HCT116 (cell line): ENCODE measurements at regions not wholly inside any gene's neighbourhood (a gene's known extent, or its start where the extent isn't known, plus 50 kb on each side); places are given as distances from the start of the nearest gene placed in this dataset.

ENCODE experiments used
- ATAC-seq: fragments of 200-7000 bp; cut with Tn5 transposase; 2 replicates; pipeline ENCODE4 v1.9.1; 2020; ENCODE audit warnings: mild to moderate bottlenecking, moderate library complexity
- BruUV-seq: library from RNA; stranded (reverse); fragments of 400-500 nt; replicated peaks from 2 replicates; lab custom pipeline; 2021; lab: Mats Ljungman, UMichigan
- CTCF ChIA-PET: fragments of 300-600 bp; sonication (Branson Sonifier 250); formaldehyde crosslinking; loops from one replicate; lab custom pipeline; 2021; ENCODE audit warnings: antibody characterized with exemption; lab: Charles Lee
- POLR2A ChIA-PET: fragments of 300-600, 350-600 bp; sonication (Branson Sonifier 250); formaldehyde crosslinking; loops from one replicate; lab custom pipeline; 2021; ENCODE audit warnings: antibody characterized with exemption; lab: Charles Lee
- RAD21 ChIA-PET, 2 experiments: fragments of 300-600 bp; sonication (Branson Sonifier 250); formaldehyde crosslinking; loops; one replicate each; lab custom pipeline; 2023; ENCODE audit warnings: low total read pairs in 2 of 2; ENCODE audit not compliant: uncharacterized antibody in 2 of 2, unreplicated experiment in 2 of 2, low non-redundant PET in 1 of 2; lab: Charles Lee
- DNase-seq: peaks from one replicate; pipeline ENCODE4 v3.0.0-alpha.2; 2010; ENCODE audit warnings: low read depth, low spot score
- H2AFZ ChIP-seq: fragments of 200-600 bp; shearing (Covaris generic), sonication (generic); 2 replicates; pipeline ENCODE4 v1.6.1; 2017; ENCODE audit warnings: low read depth, mixed run types, mixed read lengths, antibody characterized with exemption, low read length; ENCODE audit not compliant: poor library complexity, severe bottlenecking
- H3K27ac ChIP-seq: 2 replicates; pipeline ENCODE4 v1.5.1; 2012; ENCODE audit warnings: low read depth, low read length
- H3K27me3 ChIP-seq: fragments of 200-600 bp; sonication (generic); 2 replicates; pipeline ENCODE4 v1.6.1; 2016; ENCODE audit warnings: mixed run types, low read length, mixed read lengths; ENCODE audit not compliant: insufficient read depth
- H3K36me3 ChIP-seq, 2 experiments: fragments of 200-500 bp in 1 of 2; fragments of 200-600 bp in 1 of 2; sonication (Bioruptor generic) in 1 of 2; sonication (generic) in 1 of 2; 2 replicates each; pipeline versions ENCODE4 v1.5.1 to v1.6.1; 2014 to 2016; ENCODE audit warnings: low read length in 2 of 2, inconsistent platforms in 1 of 2, mixed read lengths in 1 of 2, mixed run types in 1 of 2; ENCODE audit not compliant: insufficient read depth in 2 of 2, control insufficient read depth in 1 of 2
- H3K4me1 ChIP-seq, 2 experiments: fragments of 200-600 bp in 1 of 2; sonication (generic) in 1 of 2; 2 replicates each; pipeline versions ENCODE4 v1.5.1 to v1.6.1; 2012 to 2017; ENCODE audit warnings: low read length in 2 of 2, inconsistent platforms in 1 of 2, mild to moderate bottlenecking in 1 of 2, mixed read lengths in 1 of 2, mixed run types in 1 of 2, moderate library complexity in 1 of 2; ENCODE audit not compliant: insufficient read depth in 2 of 2, control insufficient read depth in 1 of 2
- H3K4me2 ChIP-seq: fragments of 200-600 bp; sonication (generic); 2 replicates; pipeline ENCODE4 v1.6.1; 2017; ENCODE audit warnings: mixed run types, low read length, mixed read lengths
- H3K4me3 ChIP-seq, 2 experiments: fragments of 200-600 bp in 1 of 2; sonication (generic) in 1 of 2; replicated peaks in 1 of 2; 2 replicates each; pipeline ENCODE4 v1.5.1; 2011 to 2016; ENCODE audit warnings: low read length in 2 of 2, control low read depth in 1 of 2, low read depth in 1 of 2, mild to moderate bottlenecking in 1 of 2, mixed read lengths in 1 of 2, mixed run types in 1 of 2
- H3K79me2 ChIP-seq: fragments of 200-600 bp; sonication (generic); 2 replicates; pipeline ENCODE4 v1.6.1; 2017; ENCODE audit warnings: mild to moderate bottlenecking, mixed run types, low read length, moderate library complexity, mixed read lengths; ENCODE audit not compliant: insufficient read depth
- H3K9ac ChIP-seq: fragments of 200-600 bp; sonication (generic); 2 replicates; pipeline ENCODE4 v1.6.1; 2016; ENCODE audit warnings: low read length, mixed read lengths
- H3K9me2 ChIP-seq: fragments of 200-600 bp; sonication (generic), shearing (Covaris generic); 2 replicates; pipeline ENCODE4 v1.6.1; 2017; ENCODE audit warnings: mixed run types, mild to moderate bottlenecking, moderate library complexity; ENCODE audit not compliant: insufficient read depth
- H3K9me3 ChIP-seq, 2 experiments: fragments of 200-500 bp in 1 of 2; fragments of 200-600 bp in 1 of 2; sonication (Bioruptor generic) in 1 of 2; sonication (generic) in 1 of 2; 2 replicates each; pipeline ENCODE4 v1.6.1; 2014 to 2017; ENCODE audit warnings: low read length in 2 of 2, mixed read lengths in 2 of 2, inconsistent platforms in 1 of 2, low read depth in 1 of 2, mild to moderate bottlenecking in 1 of 2, mixed run types in 1 of 2, moderate library complexity in 1 of 2; ENCODE audit not compliant: control insufficient read depth in 1 of 2, insufficient read depth in 1 of 2
- H4K20me1 ChIP-seq: fragments of 200-600 bp; sonication (generic), shearing (Covaris generic); 2 replicates; pipeline ENCODE4 v1.6.1; 2017; ENCODE audit warnings: mixed run types, mild to moderate bottlenecking, moderate library complexity; ENCODE audit not compliant: insufficient read depth
- CTCF ChIP-seq, 3 experiments: fragments of 200-600 bp in 1 of 3; sonication (generic) in 1 of 3; IDR thresholded peaks in 2 of 3; conservative IDR thresholded peaks in 1 of 3; 2 replicates each; pipeline ENCODE4 v1.5.1; 2012 to 2017; ENCODE audit warnings: low read depth in 2 of 3, low read length in 2 of 3, antibody characterized with exemption in 1 of 3, borderline replicate concordance in 1 of 3, control low read depth in 1 of 3, mild to moderate bottlenecking in 1 of 3, mixed read lengths in 1 of 3, mixed run types in 1 of 3, moderate library complexity in 1 of 3; ENCODE audit not compliant: insufficient read depth in 1 of 3
- JUND ChIP-seq: IDR thresholded peaks from 2 replicates; pipeline ENCODE4 v1.6.1; 2012
- RAD21 ChIP-seq: IDR thresholded peaks from 2 replicates; pipeline ENCODE4 v1.6.1; 2012; ENCODE audit warnings: low read depth, mild to moderate bottlenecking
- SP1 ChIP-seq: IDR thresholded peaks from 2 replicates; pipeline ENCODE4 v1.6.1; 2012; ENCODE audit warnings: low read depth
- SRF ChIP-seq: IDR thresholded peaks from 2 replicates; pipeline ENCODE4 v1.6.1; 2012; ENCODE audit warnings: low read depth
- ZBTB33 ChIP-seq: IDR thresholded peaks from 2 replicates; pipeline ENCODE4 v1.6.1; 2011; ENCODE audit warnings: mild to moderate bottlenecking, low read length, moderate library complexity; ENCODE audit not compliant: insufficient replicate concordance; ENCODE audit errors: extremely low read depth
- intact Hi-C: fragments of 100-400 bp; cut with micrococcal nuclease; formaldehyde crosslinking; loops from 2 replicates; pipeline ENCODE4 v1.10.0; 2022
- TF ChIP-seq, protein P1 (sequence below): IDR thresholded peaks from 2 replicates; pipeline ENCODE4 v1.6.1; 2012

- POLR2A ChIA-PET: interaction anchor here (1.3 kb wide), 1 partner anchor 444 kb away, joined by 3 read pairs; no protein-coding TSS in a partner anchor
- peak; percentile 82 for ATAC-seq
- TF ChIP-seq ZBTB33 (no peak), SRF (no peak), JUND (no peak), SP1 (no peak), CTCF (IDR thresholded peaks at IDR 0.05 in 2 of 3, conservative IDR thresholded peaks at IDR 0.05 in 1 of 3; ENCODE audit: borderline replicate concordance in 1 of 3, insufficient read depth in 1 of 3, low read depth in 2 of 3, low read length in 2 of 3) (peak in 2 of 3 experiments; percentile 4 to 20; a peak in 1 of 6 replicates), RAD21 (no peak)
- TF ChIP-seq, protein P1, sequence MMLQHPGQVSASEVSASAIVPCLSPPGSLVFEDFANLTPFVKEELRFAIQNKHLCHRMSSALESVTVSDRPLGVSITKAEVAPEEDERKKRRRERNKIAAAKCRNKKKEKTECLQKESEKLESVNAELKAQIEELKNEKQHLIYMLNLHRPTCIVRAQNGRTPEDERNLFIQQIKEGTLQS: no peak
- TF ChIP-seq, all 23 proteins: peak for 1
- Histone ChIP-seq H3K27ac (no peak overlapping the region), H3K36me3 (no peaks in the 10 kb centered on the region), H3K4me2 (peak overlapping the region; percentile 63), H3K9me2 (no peaks in the 10 kb centered on the region), H3K4me1 (peaks cover 3 to 17% of the 10 kb centered on the region in 2 experiments; a peak in 3 of 4 replicates), H3K27me3 (no peaks in the 10 kb centered on the region), H3K9ac (no peak overlapping the region), H3K79me2 (no peaks in the 10 kb centered on the region), H4K20me1 (no peaks in the 10 kb centered on the region), H3K4me3 (no peak overlapping the region), H2AFZ (peak overlapping the region; percentile 42), H3K9me3 (no peaks in the 10 kb centered on the region)
- RAD21 ChIA-PET: no interaction called here
- intact Hi-C loops: loop anchor here (5.0 kb wide), 1 partner anchor 54 kb away; no protein-coding TSS in a partner anchor
- no TSS peak for BruUV-seq
- CTCF ChIA-PET: interaction anchor here (1.7 kb wide), 1 partner anchor 57 kb away, joined by 4 read pairs; no protein-coding TSS in a partner anchor
- peak; percentile 3 for DNase-seq
Observed at GRCh38 chr2:182592691-182593393, 123.2 kb upstream of the DNAJC10 start.
